ENCODE measurements at regions not wholly inside any gene's neighbourhood (a gene's known extent, or its start where the extent isn't known, plus 50 kb on each side); places are given as distances from the start of the nearest gene placed in this dataset.
"Not testable (repeated sequence)": the region's sequence is repeated elsewhere in the genome, so short reads cannot be mapped to it uniquely, and the experiment has no call there.

DNA sequence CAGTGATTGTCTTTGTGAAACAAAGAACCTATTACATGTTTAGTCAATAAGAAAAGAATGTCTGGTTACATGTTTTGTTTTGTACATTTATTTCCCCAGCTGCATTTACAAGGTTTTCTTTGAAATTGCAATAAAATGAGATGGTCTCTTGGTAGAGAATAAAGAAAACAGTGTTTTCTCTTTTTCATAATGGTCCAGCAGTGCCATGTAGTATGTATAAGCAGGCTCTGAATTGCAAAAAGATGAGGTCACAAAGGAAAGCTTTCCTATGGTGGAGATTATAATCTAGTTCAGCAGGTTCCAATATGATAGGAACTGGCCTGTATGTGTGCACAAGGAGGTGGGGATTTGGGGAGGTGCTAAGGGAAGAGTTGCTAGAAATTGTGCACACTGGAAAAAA, 1417.3 kb downstream of the STIM2 start:
- no peak for DNase-seq (ENCODE audit: low read depth in 2 of 2)

DNA sequence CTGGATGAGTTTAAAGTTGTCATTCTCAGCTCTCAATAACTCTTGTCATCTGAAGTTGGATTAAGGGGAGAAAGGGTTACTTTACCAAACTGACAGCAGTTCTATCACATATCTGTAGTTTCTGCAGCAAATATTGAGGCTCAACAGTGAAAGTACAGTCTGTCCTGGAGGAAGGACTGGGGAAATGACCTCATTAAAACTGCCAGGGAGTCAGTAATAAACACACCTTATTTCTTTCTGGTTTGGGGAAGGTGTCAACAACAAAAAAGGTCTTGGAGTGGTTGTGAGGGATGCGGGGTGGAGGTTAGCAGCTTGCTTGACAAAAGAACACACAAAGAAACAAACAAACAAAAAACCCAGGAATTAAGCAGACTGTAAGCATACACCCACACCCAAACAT, 1418.0 kb downstream of the STIM2 start:
- DNase-seq (ENCODE audit: low read depth in 2 of 2) = no peak

DNA sequence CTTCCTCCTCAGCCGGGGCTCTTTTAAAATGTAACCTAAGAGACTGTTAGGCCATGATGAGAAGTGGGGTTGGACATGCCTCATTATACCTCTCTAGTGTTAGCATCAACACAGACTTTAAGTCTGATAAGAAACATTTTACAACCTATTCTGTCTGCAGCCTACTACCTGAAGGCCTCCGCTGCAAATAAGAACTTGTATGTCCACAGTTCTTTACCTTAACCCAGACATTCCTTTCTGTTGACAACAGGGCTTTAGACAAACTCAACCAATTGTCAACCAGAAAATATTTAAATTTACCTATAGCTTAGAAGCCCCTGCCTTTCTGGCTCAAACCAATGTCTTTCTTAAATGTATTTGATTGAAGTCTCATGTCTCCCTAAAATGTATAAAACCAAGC, 1418.6 kb downstream of the STIM2 start:
- no peak for DNase-seq (ENCODE audit: low read depth in 2 of 2)

DNA sequence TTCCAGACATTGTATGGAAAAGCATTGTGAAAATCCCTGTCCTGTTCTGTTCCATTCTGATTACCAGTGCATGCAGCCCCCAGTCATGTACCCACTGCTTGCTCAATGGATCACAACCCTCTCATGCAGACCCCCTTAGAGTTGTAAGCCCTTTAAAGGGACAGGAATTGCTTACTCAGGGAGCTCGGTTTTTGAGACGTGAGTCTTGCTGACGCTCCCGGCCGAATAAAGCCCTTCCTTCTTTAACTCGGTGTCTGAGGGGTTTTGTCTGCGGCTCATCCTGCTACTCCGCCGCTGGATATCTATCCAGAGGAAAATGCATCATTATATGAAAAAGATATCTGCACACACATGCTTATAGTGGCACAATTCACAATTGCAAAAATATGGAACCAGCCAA, 1425.6 kb downstream of the STIM2 start:
- DNase-seq (ENCODE audit: low read depth in 2 of 2) = not testable (repeated sequence)

DNA sequence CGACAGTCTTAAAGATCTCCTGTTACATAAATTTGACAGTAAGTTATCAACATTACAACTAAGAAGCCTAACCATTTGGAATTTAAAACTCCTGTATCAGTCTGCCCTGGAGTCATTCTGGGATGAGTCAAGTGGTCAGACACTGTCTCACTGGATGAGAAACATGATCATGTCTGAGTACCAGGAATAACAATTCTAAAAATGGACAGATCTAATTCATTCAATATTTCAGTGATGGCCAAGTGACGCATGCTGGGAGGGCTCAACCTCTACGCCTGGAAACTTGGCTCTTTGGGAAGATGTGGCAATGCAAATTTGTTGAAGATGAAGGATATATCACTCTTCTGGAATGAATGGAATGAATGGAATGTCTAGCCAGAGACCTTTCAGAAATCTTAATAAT, 1427.2 kb downstream of the STIM2 start:
- DNase-seq (ENCODE audit: low read depth in 2 of 2) = peak; percentile 100

DNA sequence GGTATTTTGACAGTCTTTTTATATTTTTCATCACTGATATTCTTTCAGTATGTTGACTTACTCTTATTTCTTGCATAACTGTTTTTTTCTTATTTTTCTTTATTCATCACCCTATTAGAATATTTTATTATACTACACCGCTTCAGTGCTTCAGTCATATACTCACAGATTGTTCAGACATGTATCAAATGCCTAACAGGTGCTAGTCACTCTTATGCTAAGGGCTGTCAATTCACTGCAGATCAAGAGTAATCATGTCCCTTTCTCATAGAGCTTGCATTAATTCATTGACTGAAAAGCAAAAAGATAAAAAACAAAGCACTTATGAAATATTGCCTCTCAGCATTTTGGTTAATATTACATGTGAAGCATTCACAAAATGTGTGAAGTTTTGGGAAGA, 1435.6 kb downstream of the STIM2 start:
- no peak for DNase-seq (ENCODE audit: low read depth in 2 of 2)

DNA sequence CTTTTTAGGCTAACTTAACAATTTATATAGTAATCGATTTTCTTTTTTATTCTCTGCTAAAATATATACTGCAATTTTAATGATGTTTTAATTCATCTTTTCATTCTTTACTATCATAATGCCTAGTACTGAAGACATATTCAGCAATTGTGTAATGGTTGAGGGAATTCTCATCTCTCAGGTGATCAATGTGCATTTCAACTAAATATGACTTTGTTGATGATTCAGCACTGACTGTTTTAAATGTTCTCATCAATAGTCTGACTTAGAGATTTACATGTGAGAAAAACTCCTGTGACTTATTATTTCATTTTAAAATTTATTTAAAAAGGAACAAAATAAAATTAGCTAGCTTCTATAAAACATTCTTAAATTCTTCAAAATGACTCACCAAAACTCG, 1450.3 kb downstream of the STIM2 start:
- DNase-seq (ENCODE audit: low read depth in 2 of 2) = no peak

DNA sequence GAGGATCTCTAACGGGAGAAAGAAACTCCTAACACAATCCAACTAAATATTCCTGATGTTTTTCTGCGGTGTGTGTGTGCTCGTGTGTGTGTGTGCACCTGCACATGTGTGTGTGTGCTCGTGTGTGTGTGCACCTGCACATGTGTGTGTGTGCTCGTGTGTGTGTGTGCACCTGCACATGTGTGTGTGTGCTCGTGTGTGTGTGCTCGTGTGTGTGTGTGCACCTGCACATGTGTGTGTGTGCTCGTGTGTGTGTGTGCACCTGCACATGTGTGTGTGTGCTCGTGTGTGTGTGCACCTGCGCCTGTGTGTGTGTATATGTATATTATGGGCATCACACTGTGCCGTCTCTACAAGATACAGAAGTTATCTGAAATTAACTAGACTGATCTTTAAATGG, 1451.9 kb downstream of the STIM2 start:
- not testable (repeated sequence) for DNase-seq (ENCODE audit: low read depth in 2 of 2)

DNA sequence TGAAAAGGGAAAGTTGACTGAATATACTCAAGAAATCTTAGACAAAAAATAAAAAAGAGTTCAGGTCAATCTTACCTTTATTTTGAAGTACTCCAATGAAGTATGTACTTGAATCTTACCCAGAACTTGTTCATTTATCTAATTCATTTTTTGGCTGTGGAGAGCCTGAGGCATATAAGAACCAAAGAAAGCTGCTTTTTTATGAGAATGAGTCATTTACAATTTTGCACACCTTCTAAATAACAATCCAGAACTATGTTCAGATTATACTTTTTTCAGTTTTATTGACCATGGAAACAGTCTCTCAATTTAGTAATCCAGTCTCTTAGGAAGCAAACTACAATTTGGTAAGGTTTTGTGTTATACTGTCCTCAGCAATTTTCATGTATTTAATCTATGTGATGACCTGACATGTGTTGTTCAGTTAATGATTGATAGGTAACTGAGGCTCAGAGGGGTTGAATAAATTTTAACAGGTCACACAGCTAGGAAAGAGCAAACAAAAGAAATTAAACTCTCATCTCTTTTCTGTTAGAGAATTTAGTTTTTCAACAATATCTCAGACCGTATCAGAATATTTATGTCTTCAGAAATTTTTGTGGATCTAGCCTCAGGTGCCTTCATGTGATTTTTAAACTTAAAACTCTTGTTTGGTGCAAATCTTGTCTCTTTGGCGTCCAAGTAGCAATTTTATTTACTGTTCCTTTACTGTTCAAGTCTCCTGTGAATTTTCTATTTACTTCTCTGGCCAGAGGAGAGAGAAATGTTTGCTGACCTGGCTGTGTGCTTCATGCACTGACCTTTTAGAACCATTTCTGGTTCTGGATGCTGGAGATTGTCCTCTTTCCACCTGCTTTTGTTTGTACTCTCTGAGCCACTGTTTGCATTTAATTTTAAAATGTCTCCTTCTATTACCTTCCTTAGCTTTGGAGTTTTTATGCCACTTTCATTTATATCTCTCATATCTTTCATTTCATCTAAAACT, 1453.4 kb downstream of the STIM2 start:
- no peak for DNase-seq (ENCODE audit: low read depth in 2 of 2)

DNA sequence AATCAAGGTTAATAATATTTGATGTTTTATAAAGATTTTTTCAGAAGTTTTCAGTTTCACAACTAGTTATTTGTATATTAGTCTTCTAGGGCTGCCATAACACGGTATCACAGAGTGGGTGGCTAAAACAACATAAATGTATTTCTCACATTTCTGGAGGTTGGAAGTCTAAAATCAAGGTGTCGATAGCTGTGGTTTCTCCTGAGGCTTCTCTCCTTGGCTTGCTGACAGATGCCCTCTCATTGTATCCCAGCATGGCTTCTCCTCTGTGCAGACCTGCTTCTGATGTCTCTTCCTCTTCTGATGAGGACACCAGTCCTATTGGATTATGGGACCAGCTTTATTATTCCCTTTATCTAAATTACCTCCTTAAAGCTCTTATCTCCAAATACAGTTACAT, 1456.6 kb downstream of the STIM2 start:
- no peak for DNase-seq (ENCODE audit: low read depth in 2 of 2)

DNA sequence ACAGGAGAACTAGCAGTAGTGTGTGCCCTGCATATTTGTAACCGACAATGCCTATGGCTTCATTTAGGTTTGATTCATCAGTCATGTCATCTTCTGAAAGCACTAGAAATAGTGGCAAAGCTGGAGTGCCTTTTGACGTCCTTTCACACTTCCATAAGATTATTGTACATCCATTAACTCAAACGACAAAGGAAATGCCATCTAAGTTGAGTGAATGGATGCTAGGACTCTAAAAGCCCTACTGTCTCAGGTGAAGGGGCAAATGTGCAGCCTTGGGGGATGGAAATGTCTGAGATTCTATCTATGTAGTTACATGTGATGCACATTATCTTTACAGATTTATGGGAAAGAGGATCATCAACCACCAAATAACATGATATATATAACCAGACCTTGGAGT, 1473.6 kb downstream of the STIM2 start:
- DNase-seq (ENCODE audit: low read depth in 2 of 2) = no peak

DNA sequence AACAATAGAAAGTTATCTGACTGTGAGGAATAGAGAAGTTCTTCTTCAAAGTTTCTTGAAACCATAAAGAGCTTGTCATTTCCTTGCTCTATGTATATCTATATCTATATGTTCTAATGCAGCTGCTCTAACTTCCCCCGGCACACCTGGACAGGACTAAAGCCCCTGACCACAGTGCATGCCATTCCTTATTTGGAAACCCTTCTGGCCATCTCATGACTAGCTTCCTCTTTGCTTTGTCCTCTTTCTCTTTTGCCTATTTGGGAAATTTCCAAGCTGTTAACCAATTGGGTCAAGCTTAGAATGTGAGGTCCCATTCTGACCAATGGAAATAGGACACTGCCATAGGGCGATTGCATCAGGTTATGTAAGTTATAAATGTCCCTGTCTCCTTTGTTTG, 1481.1 kb downstream of the STIM2 start:
- no peak for DNase-seq (ENCODE audit: low read depth in 2 of 2)

DNA sequence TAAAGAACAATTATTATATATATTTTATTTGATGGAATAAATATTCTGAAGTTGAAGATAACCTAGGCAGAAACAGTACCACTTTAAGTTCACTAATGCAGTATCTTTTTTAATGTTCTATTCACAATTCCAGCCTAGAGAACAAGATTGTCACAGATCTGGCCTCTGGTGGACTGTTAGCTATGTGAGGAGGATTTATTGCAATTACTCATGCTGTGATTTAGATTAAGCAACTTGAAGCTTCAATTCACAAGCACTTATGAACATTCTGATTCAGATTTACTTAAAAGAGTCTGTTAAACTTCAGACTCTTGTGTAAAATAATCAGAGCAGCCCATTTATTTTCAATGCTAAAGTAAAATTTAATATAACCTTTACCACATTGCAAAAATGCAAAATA, 1489.8 kb downstream of the STIM2 start:
- peak in 1 of 2 experiments; percentile 28 for DNase-seq (ENCODE audit: low read depth in 2 of 2)

DNA sequence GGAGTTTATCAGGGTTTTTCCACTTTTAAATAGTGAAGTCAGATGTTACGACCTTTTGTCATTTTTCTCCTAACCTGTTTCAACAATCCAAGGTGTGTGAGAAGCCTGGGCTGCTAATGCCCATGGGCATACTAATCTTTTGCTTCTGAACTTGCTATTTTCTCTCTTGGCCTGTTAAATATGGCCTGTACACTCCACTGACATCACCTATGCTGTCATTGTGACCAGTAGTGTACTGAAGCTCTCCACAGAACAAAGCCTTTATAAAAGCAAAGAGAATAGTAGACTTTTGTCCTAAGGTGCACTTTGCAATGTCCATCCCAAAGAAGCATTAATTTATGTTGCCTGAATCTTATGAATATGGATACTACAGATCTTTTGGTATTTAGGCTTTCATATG, 1490.5 kb downstream of the STIM2 start:
- DNase-seq (ENCODE audit: low read depth in 2 of 2) = no peak

DNA sequence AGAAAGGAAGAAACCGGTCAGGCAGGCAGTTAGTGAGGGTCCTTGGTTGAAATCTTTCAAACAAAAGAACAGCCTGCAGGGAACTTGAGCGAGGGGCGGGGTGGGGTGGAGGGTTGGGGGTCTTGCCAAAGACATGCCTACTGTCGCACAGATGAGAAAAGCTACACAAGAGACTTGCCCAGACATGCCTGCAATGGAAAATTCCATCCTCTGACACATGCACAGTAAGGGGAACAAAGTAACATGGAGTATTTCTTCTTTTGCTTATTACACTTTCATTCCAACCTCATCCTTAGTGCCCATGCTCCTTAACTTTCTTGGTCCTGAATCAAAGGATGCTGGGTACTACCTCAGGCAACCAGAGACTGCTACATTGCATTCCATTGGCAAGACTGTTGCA, 1491.2 kb downstream of the STIM2 start:
- no peak for DNase-seq (ENCODE audit: low read depth in 2 of 2)

DNA sequence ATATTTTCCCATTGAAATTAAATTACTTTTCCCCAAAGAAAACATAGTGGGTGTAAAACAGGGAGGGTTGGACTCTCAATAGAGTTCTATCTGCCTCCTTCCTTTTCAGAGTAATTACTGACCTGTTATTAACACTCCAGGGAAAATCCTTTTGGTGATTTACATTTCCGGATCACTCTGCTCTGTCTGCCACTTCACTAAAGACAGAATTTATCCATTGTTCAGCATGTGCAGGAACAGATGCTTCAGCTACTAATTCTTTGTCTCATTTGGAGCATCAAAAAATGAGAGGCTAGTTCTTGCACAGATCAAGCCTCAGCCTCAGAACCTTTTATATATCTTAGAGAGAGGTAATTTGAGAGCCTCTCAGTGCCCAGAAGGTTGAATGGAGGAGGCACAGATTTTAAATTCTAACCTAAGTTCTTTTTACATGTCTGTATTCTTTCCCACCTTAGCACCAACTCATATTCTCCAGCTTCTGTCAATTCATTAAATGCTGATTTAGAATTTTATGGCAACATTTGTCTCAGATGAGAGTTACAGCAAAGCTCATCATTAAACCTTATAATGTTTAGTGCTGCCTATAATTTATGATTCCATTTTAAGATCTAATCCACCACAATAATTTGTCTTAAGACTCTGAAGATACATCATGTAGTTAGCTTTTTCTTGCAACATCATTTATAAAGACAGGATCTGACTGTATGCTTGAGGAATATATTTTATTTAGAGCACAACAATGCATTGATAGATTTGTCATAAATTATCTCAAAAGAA, 1494.4 kb downstream of the STIM2 start:
- DNase-seq (ENCODE audit: low read depth in 2 of 2) = no peak

DNA sequence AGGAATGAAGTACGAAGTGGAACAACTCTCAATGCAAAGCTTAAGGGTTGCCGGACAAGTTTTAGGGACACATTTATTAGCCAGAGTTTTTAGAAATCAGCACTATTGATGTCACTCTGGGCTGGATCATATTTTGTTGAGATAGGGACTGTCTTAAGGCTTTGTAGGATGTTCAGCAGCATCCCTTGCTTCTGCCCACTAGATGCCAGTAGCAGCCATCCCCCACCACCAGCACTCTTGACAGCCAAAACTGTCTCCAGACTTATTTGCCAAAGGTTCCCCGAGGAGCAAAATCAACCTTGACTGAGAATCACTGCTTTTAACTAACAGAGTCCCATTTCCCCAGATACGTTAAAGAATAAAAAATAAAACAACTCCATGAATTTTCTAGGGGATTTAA, 1497.3 kb downstream of the STIM2 start:
- no peak for DNase-seq (ENCODE audit: low read depth in 2 of 2)

DNA sequence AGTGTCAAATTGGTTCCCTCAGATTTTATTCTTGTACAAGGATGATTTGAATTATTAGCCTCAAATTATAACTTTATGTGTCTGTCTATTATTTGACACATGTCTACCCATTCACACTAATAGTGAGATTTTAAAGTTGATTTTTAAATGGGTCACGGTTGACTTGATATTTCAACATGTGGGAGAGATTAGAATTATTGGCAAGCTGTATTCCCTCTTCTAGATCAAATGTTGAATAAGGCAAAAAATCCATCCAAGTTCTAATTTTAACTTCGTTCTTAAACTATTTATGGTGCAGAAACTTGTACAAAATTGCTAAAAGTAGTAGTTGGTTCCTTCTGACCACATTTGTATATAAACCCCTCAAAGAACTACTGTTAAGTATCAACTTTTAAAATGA, 1498.0 kb downstream of the STIM2 start:
- DNase-seq (ENCODE audit: low read depth in 2 of 2) = no peak

DNA sequence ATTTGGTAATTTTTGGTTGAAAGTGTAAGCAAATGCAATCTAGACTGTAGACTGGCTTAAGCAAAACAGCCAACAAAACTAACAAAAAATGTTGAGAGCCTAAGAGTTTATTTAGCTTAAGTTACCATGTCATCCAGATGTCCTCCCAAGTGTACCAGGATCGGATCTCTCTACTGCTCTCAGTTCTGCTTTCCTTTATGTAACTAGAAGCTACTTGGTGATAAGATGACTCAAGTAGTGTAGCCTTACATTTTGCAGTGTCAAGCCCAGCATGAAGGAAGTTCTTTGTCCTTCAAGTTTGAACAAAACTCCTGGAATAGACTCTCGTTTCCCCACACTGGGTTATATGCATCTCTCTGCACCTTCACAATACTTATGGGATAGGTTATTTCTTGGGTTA, 1500.0 kb downstream of the STIM2 start:
- no peak for DNase-seq (ENCODE audit: low read depth in 2 of 2)

DNA sequence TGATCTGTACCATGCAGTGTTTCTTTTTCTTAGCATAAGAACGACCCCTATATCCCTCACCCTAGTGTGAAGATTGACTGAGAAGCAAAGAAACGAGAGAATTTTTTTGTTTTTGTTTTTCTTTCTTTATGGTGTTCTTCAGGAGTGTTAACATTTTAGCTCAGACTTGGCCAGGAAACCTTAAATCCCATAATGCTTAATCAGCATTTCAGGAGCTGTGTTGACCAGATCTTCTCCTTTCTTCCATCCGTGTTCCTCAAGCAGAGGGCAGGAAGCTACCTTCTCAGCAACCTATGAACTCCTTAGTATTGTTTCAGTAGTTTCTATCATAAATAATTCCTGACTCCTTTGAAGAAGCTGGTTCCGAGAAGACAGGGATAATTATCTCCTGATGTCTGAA, 1501.5 kb downstream of the STIM2 start:
- no peak for DNase-seq (ENCODE audit: low read depth in 2 of 2)

DNA sequence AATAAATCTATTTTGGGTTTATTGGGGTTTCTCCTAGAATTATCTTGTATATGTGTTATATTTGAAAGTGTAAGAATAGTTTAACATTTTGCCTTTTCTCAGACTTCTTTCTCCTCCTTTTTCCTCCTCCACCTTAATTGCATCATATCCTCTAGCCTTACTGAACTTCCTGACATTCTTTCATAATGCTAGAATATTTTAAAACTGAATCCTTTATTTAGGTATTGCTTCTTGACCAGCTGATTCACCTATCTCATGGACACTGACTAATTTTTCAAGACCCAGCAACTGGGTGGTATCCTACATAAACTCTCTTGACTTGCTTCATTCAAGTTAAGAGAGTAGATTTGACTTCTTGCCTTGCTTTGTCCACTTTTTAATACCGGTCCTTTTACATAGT, 1508.9 kb downstream of the STIM2 start:
- no peak for DNase-seq (ENCODE audit: low read depth in 2 of 2)

DNA sequence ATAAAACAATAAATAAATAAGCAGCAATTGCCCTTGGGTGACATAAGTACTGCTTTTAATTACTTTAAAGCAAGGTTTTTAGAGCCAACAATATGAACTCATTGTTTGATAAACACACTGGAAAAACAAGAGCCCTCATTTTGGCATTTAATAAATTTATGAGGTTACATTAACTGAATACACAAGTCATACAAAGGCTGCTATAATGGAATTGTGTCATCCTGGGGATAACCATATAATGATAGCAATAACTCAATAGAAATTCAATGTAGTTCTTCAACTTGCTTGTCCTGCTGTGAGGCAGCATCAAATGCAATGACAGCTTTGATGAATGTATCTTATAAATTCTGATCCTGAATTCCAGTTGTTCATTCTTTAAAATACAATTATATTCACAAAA, 1512.5 kb downstream of the STIM2 start:
- no peak for DNase-seq (ENCODE audit: low read depth in 2 of 2)

DNA sequence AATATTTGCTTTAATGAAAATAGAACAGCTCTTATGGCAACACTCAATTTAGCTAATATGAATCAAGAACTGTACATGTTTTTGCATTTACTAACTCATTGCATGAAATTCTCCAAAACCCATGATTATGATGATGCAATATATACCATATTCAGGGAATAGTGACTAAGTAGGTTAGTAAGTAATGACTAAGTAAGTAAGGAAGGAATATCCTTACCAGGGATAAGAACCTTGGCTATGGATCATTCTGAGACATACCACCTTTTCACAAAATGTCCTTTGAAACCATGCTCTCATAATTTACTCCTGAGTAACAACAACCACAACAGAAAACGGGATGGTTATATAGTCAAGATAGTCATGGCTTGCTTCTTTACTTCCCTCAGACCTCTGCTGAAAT, 1513.0 kb downstream of the STIM2 start:
- peak in 1 of 2 experiments; percentile 19 for DNase-seq (ENCODE audit: low read depth in 2 of 2)

Data from fibroblast of skin of left biceps (primary cell).